ENCODE measurements at regions not wholly inside any gene's neighbourhood (a gene's known extent, or its start where the extent isn't known, plus 50 kb on each side); places are given as distances from the start of the nearest gene placed in this dataset.

- Histone ChIP-seq H3K9me3 (ENCODE audit: low read depth) (no peaks in the 10 kb centered on the region), H3K79me2 (no peaks in the 10 kb centered on the region), H4K20me1 (ENCODE audit: insufficient read depth, poor library complexity, severe bottlenecking) (no peaks in the 10 kb centered on the region), H3K27ac (peak overlapping the region; percentile 52), H3K4me2 (no peak overlapping the region), H3K36me3 (replicated peaks; ENCODE audit: insufficient read depth, low read depth) (no peaks in the 10 kb centered on the region), H3K9me2 (replicated peaks; ENCODE audit: insufficient read depth) (no peaks in the 10 kb centered on the region), H3K4me1 (ENCODE audit: insufficient read depth) (peaks cover 6% of the 10 kb centered on the region), H3K4me3 (no peak overlapping the region), H2AFZ (no peak overlapping the region), H3K27me3 (peaks cover 3% of the 10 kb centered on the region)
- WGBS (ENCODE audit: low lambda C conversion rate, missing lambda C conversion rate): 57% methylated on average over 6 of the region's 6 CpGs
- no peak for DNase-seq (ENCODE audit: low spot score)
- TF ChIP-seq EZH2 (IDR thresholded peaks at IDR 0.05; ENCODE audit: borderline replicate concordance) (no peak), CTCF (IDR thresholded peaks at IDR 0.05; ENCODE audit: poor library complexity) (no peak), EZH2phosphoT487 (IDR thresholded peaks at IDR 0.05; ENCODE audit: low read depth, severe bottlenecking, unreplicated experiment) (no peak)
Measured at GRCh38 chr10:128973221-128973620, 493.8 kb upstream of the MGMT start.

GRCh38 chr10:128976856-128977255, 490.2 kb upstream of the MGMT start:
- Histone ChIP-seq H3K4me2 (no peak overlapping the region), H3K9me2 (replicated peaks; ENCODE audit: insufficient read depth) (no peaks in the 10 kb centered on the region), H3K4me1 (ENCODE audit: insufficient read depth) (peaks cover 6% of the 10 kb centered on the region), H4K20me1 (ENCODE audit: insufficient read depth, poor library complexity, severe bottlenecking) (no peaks in the 10 kb centered on the region), H3K36me3 (replicated peaks; ENCODE audit: insufficient read depth, low read depth) (no peaks in the 10 kb centered on the region), H3K9me3 (ENCODE audit: low read depth) (no peaks in the 10 kb centered on the region), H3K27me3 (no peaks in the 10 kb centered on the region), H2AFZ (no peak overlapping the region), H3K4me3 (no peak overlapping the region), H3K27ac (no peak overlapping the region), H3K79me2 (no peaks in the 10 kb centered on the region)
- DNase-seq (ENCODE audit: low spot score): no peak
- WGBS (ENCODE audit: low lambda C conversion rate, missing lambda C conversion rate): 81% methylated on average over 8 of the region's 8 CpGs
- no peak for TF ChIP-seq CTCF (IDR thresholded peaks at IDR 0.05; ENCODE audit: poor library complexity)
- no peak for TF ChIP-seq EZH2 (IDR thresholded peaks at IDR 0.05; ENCODE audit: borderline replicate concordance)

- WGBS (ENCODE audit: low lambda C conversion rate, missing lambda C conversion rate): 92% methylated on average over 10 of the region's 10 CpGs
- H3K4me1 ChIP-seq (ENCODE audit: insufficient read depth): no peaks in the 10 kb centered on the region
- TF ChIP-seq CTCF (IDR thresholded peaks at IDR 0.05; ENCODE audit: poor library complexity): no peak
- no peak for TF ChIP-seq EZH2phosphoT487 (IDR thresholded peaks at IDR 0.05; ENCODE audit: low read depth, severe bottlenecking, unreplicated experiment)
- no peak for TF ChIP-seq EZH2 (IDR thresholded peaks at IDR 0.05; ENCODE audit: borderline replicate concordance)
Measured at GRCh38 chr10:128978211-128978610, 488.8 kb upstream of the MGMT start.

GRCh38 chr10:128979405-128979804, 487.6 kb upstream of the MGMT start:
- H2AFZ ChIP-seq: no peak overlapping the region
- no peaks in the 10 kb centered on the region for H3K27me3 ChIP-seq
- no peaks in the 10 kb centered on the region for H3K36me3 ChIP-seq (replicated peaks; ENCODE audit: insufficient read depth, low read depth)
- no peaks in the 10 kb centered on the region for H3K4me1 ChIP-seq (ENCODE audit: insufficient read depth)
- WGBS (ENCODE audit: low lambda C conversion rate, missing lambda C conversion rate): 95% methylated on average over 4 of the region's 4 CpGs
- no peak overlapping the region for H3K27ac ChIP-seq
- no peaks in the 10 kb centered on the region for H3K9me2 ChIP-seq (replicated peaks; ENCODE audit: insufficient read depth)
- H3K4me3 ChIP-seq: no peak overlapping the region
- H3K4me2 ChIP-seq: no peak overlapping the region
- TF ChIP-seq EZH2phosphoT487 (IDR thresholded peaks at IDR 0.05; ENCODE audit: low read depth, severe bottlenecking, unreplicated experiment) (no peak), CTCF (IDR thresholded peaks at IDR 0.05; ENCODE audit: poor library complexity) (no peak), EZH2 (IDR thresholded peaks at IDR 0.05; ENCODE audit: borderline replicate concordance) (no peak)
- no peaks in the 10 kb centered on the region for H3K79me2 ChIP-seq
- H4K20me1 ChIP-seq (ENCODE audit: insufficient read depth, poor library complexity, severe bottlenecking): no peaks in the 10 kb centered on the region
- no peak for DNase-seq (ENCODE audit: low spot score)
- no peaks in the 10 kb centered on the region for H3K9me3 ChIP-seq (ENCODE audit: low read depth)

More at GRCh38 chr10:128978211-128978610, 488.8 kb upstream of the MGMT start:
- Histone ChIP-seq H3K9me2 (replicated peaks; ENCODE audit: insufficient read depth) (no peaks in the 10 kb centered on the region), H3K79me2 (no peaks in the 10 kb centered on the region), H3K36me3 (replicated peaks; ENCODE audit: insufficient read depth, low read depth) (no peaks in the 10 kb centered on the region), H3K27me3 (no peaks in the 10 kb centered on the region), H3K4me3 (no peak overlapping the region), H3K4me2 (no peak overlapping the region), H3K9me3 (ENCODE audit: low read depth) (no peaks in the 10 kb centered on the region), H3K27ac (no peak overlapping the region), H4K20me1 (ENCODE audit: insufficient read depth, poor library complexity, severe bottlenecking) (no peaks in the 10 kb centered on the region), H2AFZ (no peak overlapping the region)
- DNase-seq (ENCODE audit: low spot score): no peak
